HG03354 (cell line): ENCODE measurements at regions not wholly inside any gene's neighbourhood (a gene's known extent, or its start where the extent isn't known, plus 50 kb on each side); places are given as distances from the start of the nearest gene placed in this dataset.
"Not testable (repeated sequence)": the region's sequence is repeated elsewhere in the genome, so short reads cannot be mapped to it uniquely, and the experiment has no call there.

Source experiments
- ATAC-seq: cut with Tn5 transposase; IDR thresholded peaks from one replicate; pipeline ENCODE4 v1.9.1; 2021; ENCODE audit warnings: mild to moderate bottlenecking; ENCODE audit not compliant: unreplicated experiment, poor library complexity, severe bottlenecking

GRCh38 chr11:81857386-81857785 lies 876.3 kb downstream of the FAM181B start:
- no peak for ATAC-seq

GRCh38 chr11:81853791-81854190 lies 879.9 kb downstream of the FAM181B start:
- no peak for ATAC-seq

- no peak for ATAC-seq
Measured at GRCh38 chr11:81852896-81853295, 880.8 kb downstream of the FAM181B start.

- ATAC-seq = no peak
Measured at GRCh38 chr11:81840380-81840779, 893.3 kb downstream of the FAM181B start.

GRCh38 chr11:81839976-81840375 lies 893.7 kb downstream of the FAM181B start:
- ATAC-seq = no peak

GRCh38 chr11:81839016-81839415 lies 894.6 kb downstream of the FAM181B start:
- ATAC-seq = no peak

- no peak for ATAC-seq
Measured at GRCh38 chr11:81829976-81830375, 903.7 kb downstream of the FAM181B start.

- ATAC-seq = no peak
Measured at GRCh38 chr11:81825346-81825745, 908.3 kb downstream of the FAM181B start.

- ATAC-seq = no peak
Measured at GRCh38 chr11:81819462-81819861, 914.2 kb downstream of the FAM181B start.

GRCh38 chr11:81804858-81805257 lies 928.8 kb downstream of the FAM181B start:
- no peak for ATAC-seq

- ATAC-seq = no peak
Measured at GRCh38 chr11:81802591-81802990, 931.1 kb downstream of the FAM181B start.

GRCh38 chr11:81792416-81792815 lies 941.2 kb downstream of the FAM181B start:
- ATAC-seq = no peak

GRCh38 chr11:81787584-81788049 lies 946.0 kb downstream of the FAM181B start:
- ATAC-seq = peak; percentile 76

GRCh38 chr11:81772166-81772565 lies 961.5 kb downstream of the FAM181B start:
- no peak for ATAC-seq

- ATAC-seq = not testable (repeated sequence)
Measured at GRCh38 chr11:81769906-81770305, 963.8 kb downstream of the FAM181B start.

GRCh38 chr11:81756864-81757595 lies 976.6 kb downstream of the FAM181B start:
- ATAC-seq = no peak

GRCh38 chr11:81749245-81749644 lies 984.4 kb downstream of the FAM181B start:
- no peak for ATAC-seq

GRCh38 chr11:81744336-81745116 lies 989.1 kb downstream of the FAM181B start:
- no peak for ATAC-seq

GRCh38 chr11:81725701-81726100 lies 1008.0 kb downstream of the FAM181B start:
- ATAC-seq = no peak

GRCh38 chr11:81717695-81718094 lies 1016.0 kb downstream of the FAM181B start:
- no peak for ATAC-seq

- no peak for ATAC-seq
Measured at GRCh38 chr11:81707881-81708280, 1025.8 kb downstream of the FAM181B start.
